Neural cell (in vitro differentiated cells): ENCODE measurements at regions not wholly inside any gene's neighbourhood (a gene's known extent, or its start where the extent isn't known, plus 50 kb on each side); places are given as distances from the start of the nearest gene placed in this dataset.

Experiments
- POLR2AphosphoS5 ChIP-seq: IDR thresholded peaks from 2 replicates; pipeline ENCODE4 v1.6.1; 2012
- TF ChIP-seq, protein P1 (sequence below): fragments of 450-650 bp; IDR thresholded peaks from 2 replicates; pipeline ENCODE4 v1.5.1; 2014; ENCODE audit warnings: antibody characterized with exemption, mild to moderate bottlenecking, moderate library complexity; ENCODE audit not compliant: poor library complexity, severe bottlenecking

GRCh38 chr5:60101573-60101972, 208.0 kb upstream of the PDE4D start:
- TF ChIP-seq, protein P1, sequence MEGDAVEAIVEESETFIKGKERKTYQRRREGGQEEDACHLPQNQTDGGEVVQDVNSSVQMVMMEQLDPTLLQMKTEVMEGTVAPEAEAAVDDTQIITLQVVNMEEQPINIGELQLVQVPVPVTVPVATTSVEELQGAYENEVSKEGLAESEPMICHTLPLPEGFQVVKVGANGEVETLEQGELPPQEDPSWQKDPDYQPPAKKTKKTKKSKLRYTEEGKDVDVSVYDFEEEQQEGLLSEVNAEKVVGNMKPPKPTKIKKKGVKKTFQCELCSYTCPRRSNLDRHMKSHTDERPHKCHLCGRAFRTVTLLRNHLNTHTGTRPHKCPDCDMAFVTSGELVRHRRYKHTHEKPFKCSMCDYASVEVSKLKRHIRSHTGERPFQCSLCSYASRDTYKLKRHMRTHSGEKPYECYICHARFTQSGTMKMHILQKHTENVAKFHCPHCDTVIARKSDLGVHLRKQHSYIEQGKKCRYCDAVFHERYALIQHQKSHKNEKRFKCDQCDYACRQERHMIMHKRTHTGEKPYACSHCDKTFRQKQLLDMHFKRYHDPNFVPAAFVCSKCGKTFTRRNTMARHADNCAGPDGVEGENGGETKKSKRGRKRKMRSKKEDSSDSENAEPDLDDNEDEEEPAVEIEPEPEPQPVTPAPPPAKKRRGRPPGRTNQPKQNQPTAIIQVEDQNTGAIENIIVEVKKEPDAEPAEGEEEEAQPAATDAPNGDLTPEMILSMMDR = no peak
- TF ChIP-seq POLR2AphosphoS5 = no peak
